ENCODE measurements at regions not wholly inside any gene's neighbourhood (a gene's known extent, or its start where the extent isn't known, plus 50 kb on each side); places are given as distances from the start of the nearest gene placed in this dataset.
"Not testable (repeated sequence)": the region's sequence is repeated elsewhere in the genome, so short reads cannot be mapped to it uniquely, and the experiment has no call there.

DNA sequence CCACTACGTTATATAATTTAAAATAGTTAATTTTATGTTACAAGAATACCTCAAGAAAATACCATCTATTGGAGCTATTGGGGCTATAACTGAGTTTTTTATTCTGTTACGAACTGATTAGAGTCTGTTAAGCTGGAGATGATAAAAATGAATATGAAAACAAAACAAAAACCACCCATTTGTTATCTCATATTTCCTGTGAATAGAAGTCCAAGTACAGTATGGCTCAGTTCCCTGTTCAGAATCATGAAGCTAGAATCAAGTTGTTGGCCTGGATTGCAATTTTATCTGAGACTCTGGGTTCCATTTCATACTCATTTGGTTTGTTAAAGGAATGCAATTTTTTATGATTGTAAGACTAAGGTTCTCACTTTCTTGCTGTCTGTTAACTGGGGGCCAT lies 319.1 kb upstream of the PCDH18 start:
- Histone ChIP-seq H3K9ac (no peak overlapping the region), H3K4me2 (no peak overlapping the region)

GRCh38 chr4:137827945-137828344 lies 295.7 kb upstream of the PCDH18 start:
- not testable (repeated sequence) for H3K36me3 ChIP-seq, H3K4me2 ChIP-seq, H3K9ac ChIP-seq, H4K20me1 ChIP-seq, H3K27me3 ChIP-seq, H3K9me3 ChIP-seq, H3K27ac ChIP-seq, H3K4me3 ChIP-seq, H3K4me1 ChIP-seq

More for the DNA sequence above, 319.1 kb upstream of the PCDH18 start:
- H3K4me3 ChIP-seq, result no peak overlapping the region
- TF ChIP-seq Cebpa-rat (IDR thresholded peaks at IDR 0.05), result no peak
- H4K20me1 ChIP-seq, result no peaks in the 10 kb centered on the region
- no peaks in the 10 kb centered on the region for H3K27me3 ChIP-seq
- no peak overlapping the region for H3K27ac ChIP-seq
- H3K4me1 ChIP-seq, result no peaks in the 10 kb centered on the region
- H3K36me3 ChIP-seq, result no peaks in the 10 kb centered on the region
- peaks cover 6% of the 10 kb centered on the region; the same call in 1 of the 2 replicates for H3K9me3 ChIP-seq

DNA sequence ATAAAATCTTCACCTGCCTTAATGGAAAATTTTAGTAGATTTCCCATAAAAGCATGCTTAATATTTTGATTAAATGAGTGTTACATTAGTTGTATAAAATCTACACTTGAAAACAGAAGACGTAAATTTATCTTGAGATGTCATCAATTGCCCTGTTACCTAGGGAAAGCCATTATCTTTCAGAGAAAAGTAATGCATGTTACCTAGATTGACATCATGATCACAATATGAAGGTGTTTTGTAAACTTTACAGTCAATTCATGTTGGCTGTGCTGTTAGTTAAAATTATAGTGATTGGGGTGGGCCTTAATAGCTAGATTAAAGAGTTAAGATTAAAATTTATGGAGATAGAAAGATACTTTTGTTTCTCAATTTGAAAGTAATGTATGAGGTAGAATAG lies 293.2 kb upstream of the PCDH18 start:
- no peak for TF ChIP-seq Cebpa-rat (IDR thresholded peaks at IDR 0.05)
- Histone ChIP-seq H4K20me1 (no peaks in the 10 kb centered on the region), H3K9me3 (peaks cover 3% of the 10 kb centered on the region), H3K27ac (no peak overlapping the region), H3K4me1 (no peaks in the 10 kb centered on the region), H3K9ac (no peak overlapping the region), H3K4me2 (no peak overlapping the region), H3K36me3 (no peaks in the 10 kb centered on the region), H3K4me3 (no peak overlapping the region), H3K27me3 (no peaks in the 10 kb centered on the region)

- Histone ChIP-seq H3K36me3 (no peaks in the 10 kb centered on the region), H3K9ac (no peak overlapping the region), H4K20me1 (no peaks in the 10 kb centered on the region), H3K27ac (no peak overlapping the region), H3K4me2 (no peak overlapping the region), H3K4me1 (no peaks in the 10 kb centered on the region), H3K9me3 (no peaks in the 10 kb centered on the region), H3K4me3 (no peak overlapping the region), H3K27me3 (no peaks in the 10 kb centered on the region)
- TF ChIP-seq Cebpa-rat (IDR thresholded peaks at IDR 0.05), result no peak
Observed at GRCh38 chr4:137823007-137823406, 290.7 kb upstream of the PCDH18 start.

DNA sequence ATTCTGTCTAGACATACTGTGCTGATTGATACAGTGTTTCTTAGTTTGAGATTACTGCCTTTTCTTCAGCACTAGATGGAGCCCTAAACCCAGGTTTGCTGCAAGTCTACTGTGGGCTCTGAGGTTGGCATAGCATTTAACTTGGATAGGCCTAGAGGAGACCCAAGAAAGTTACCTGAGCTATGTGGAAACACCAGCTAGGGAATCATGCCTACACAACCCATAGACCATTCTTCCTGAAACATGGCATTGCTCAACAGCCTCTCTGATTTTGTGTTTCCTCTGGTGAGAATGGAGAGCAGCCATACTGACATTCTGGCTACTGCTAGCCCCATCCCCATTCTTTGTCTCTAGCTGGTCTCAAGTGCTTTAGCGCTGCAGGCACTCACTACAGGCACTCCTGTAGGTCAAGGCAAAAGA lies 287.7 kb upstream of the PCDH18 start:
- no peaks in the 10 kb centered on the region for H3K36me3 ChIP-seq
- H3K4me3 ChIP-seq, result no peak overlapping the region

GRCh38 chr4:137812258-137812657 lies 280.0 kb upstream of the PCDH18 start:
- no peak for TF ChIP-seq Cebpa-rat (IDR thresholded peaks at IDR 0.05)
- H3K9ac ChIP-seq, result no peak overlapping the region
- H3K27ac ChIP-seq, result no peak overlapping the region
- H3K27me3 ChIP-seq, result no peaks in the 10 kb centered on the region
- no peak overlapping the region for H3K4me3 ChIP-seq
- H3K4me1 ChIP-seq, result no peaks in the 10 kb centered on the region
- H3K9me3 ChIP-seq, result no peaks in the 10 kb centered on the region
- no peaks in the 10 kb centered on the region for H3K36me3 ChIP-seq
- no peaks in the 10 kb centered on the region for H4K20me1 ChIP-seq
- no peak overlapping the region for H3K4me2 ChIP-seq

More for the DNA sequence above, 287.7 kb upstream of the PCDH18 start:
- H3K27me3 ChIP-seq, result no peaks in the 10 kb centered on the region
- no peak for TF ChIP-seq Cebpa-rat (IDR thresholded peaks at IDR 0.05)
- H3K9ac ChIP-seq, result no peak overlapping the region
- H3K9me3 ChIP-seq, result no peaks in the 10 kb centered on the region
- no peaks in the 10 kb centered on the region for H4K20me1 ChIP-seq
- no peak overlapping the region for H3K4me2 ChIP-seq
- H3K27ac ChIP-seq, result no peak overlapping the region
- no peaks in the 10 kb centered on the region for H3K4me1 ChIP-seq

- Histone ChIP-seq H3K4me3 (no peak overlapping the region), H3K27ac (no peak overlapping the region), H4K20me1 (no peaks in the 10 kb centered on the region), H3K36me3 (no peaks in the 10 kb centered on the region), H3K27me3 (no peaks in the 10 kb centered on the region), H3K9ac (no peak overlapping the region), H3K9me3 (no peaks in the 10 kb centered on the region), H3K4me1 (no peaks in the 10 kb centered on the region), H3K4me2 (no peak overlapping the region)
- TF ChIP-seq Cebpa-rat (IDR thresholded peaks at IDR 0.05), result no peak
Observed at GRCh38 chr4:137806420-137806819, 274.1 kb upstream of the PCDH18 start.

DNA sequence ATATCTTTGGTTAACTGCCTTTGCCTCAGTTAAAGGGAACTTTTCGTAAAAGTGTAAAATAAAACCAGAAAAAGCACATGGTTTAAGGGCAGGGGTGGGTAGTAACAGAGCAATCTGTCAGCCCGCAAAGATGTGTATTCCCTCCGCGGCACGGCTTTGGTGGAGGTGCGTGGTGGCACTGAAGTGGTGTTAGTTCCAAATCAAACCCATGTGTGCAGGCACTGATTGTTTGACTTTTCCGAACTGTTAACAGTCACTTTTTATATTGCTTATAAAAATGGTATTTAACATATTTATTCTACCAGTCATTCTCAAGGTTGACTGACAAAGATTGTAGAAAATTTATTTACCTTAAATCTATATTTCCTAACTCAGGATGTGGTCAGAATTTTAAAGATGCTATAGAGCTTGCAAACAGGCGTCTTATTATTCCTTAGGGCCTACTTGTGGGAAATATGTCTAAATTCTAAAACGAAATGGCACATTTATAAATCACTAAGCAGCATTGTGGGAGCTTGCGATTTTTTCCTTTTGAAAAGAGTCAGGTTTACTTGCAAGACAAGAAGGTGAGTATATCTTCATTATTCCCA lies 272.7 kb upstream of the PCDH18 start:
- H3K4me2 ChIP-seq, result no peak overlapping the region
- no peak overlapping the region for H3K27ac ChIP-seq
- TF ChIP-seq Cebpa-rat (IDR thresholded peaks at IDR 0.05), result no peak
- no peak overlapping the region for H3K9ac ChIP-seq
- H3K4me1 ChIP-seq, result no peaks in the 10 kb centered on the region
- H3K36me3 ChIP-seq, result no peaks in the 10 kb centered on the region
- H3K9me3 ChIP-seq, result no peaks in the 10 kb centered on the region
- no peak overlapping the region for H3K4me3 ChIP-seq
- no peaks in the 10 kb centered on the region for H4K20me1 ChIP-seq
- no peaks in the 10 kb centered on the region for H3K27me3 ChIP-seq

- no peak overlapping the region for H3K4me3 ChIP-seq
- no peaks in the 10 kb centered on the region for H3K4me1 ChIP-seq
- no peaks in the 10 kb centered on the region for H3K27me3 ChIP-seq
- H4K20me1 ChIP-seq, result no peaks in the 10 kb centered on the region
- no peak for TF ChIP-seq Cebpa-rat (IDR thresholded peaks at IDR 0.05)
- H3K9ac ChIP-seq, result no peak overlapping the region
- H3K36me3 ChIP-seq, result no peaks in the 10 kb centered on the region
- no peak overlapping the region for H3K27ac ChIP-seq
- no peaks in the 10 kb centered on the region for H3K9me3 ChIP-seq
- no peak overlapping the region for H3K4me2 ChIP-seq
Observed at GRCh38 chr4:137800861-137801260, 268.6 kb upstream of the PCDH18 start.

GRCh38 chr4:137794764-137795254 lies 262.5 kb upstream of the PCDH18 start:
- no peaks in the 10 kb centered on the region for H3K27me3 ChIP-seq
- no peaks in the 10 kb centered on the region for H4K20me1 ChIP-seq
- no peak overlapping the region for H3K4me2 ChIP-seq
- no peak overlapping the region for H3K27ac ChIP-seq
- H3K9me3 ChIP-seq, result no peaks in the 10 kb centered on the region
- no peaks in the 10 kb centered on the region for H3K4me1 ChIP-seq
- no peak overlapping the region for H3K4me3 ChIP-seq
- H3K36me3 ChIP-seq, result no peaks in the 10 kb centered on the region
- no peak for TF ChIP-seq Cebpa-rat (IDR thresholded peaks at IDR 0.05)
- no peak overlapping the region for H3K9ac ChIP-seq

- not testable (repeated sequence) for H4K20me1 ChIP-seq, H3K9me3 ChIP-seq, H3K36me3 ChIP-seq, H3K27ac ChIP-seq, H3K4me3 ChIP-seq, H3K27me3 ChIP-seq, H3K4me2 ChIP-seq, H3K4me1 ChIP-seq, H3K9ac ChIP-seq
Observed at GRCh38 chr4:137789263-137789662, 257.0 kb upstream of the PCDH18 start.

DNA sequence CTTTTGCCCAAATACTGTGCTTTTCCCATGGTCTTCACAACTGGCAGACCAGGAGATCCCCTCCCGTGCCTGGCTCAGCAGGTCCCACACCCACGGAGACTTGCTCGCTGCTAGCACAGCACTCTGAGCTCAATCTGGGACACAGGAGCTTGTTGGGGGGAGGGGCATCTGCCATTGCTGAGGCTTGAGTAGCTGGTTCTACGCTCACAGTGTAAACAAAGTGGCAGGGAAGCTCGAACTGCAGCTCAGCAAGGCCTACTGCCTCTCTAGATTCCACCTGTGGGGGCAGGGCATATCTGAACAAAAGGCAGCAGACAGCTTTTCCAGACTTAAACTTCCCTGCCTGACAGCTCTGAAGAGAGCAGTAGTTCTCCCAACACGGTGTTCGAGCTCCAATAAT lies 251.6 kb upstream of the PCDH18 start:
- H3K27ac ChIP-seq, H3K9ac ChIP-seq, H3K4me2 ChIP-seq, H3K4me1 ChIP-seq, H3K4me3 ChIP-seq, H3K27me3 ChIP-seq, H4K20me1 ChIP-seq, H3K9me3 ChIP-seq, H3K36me3 ChIP-seq: not testable (repeated sequence)
